ENCODE measurements at regions not wholly inside any gene's neighbourhood (a gene's known extent, or its start where the extent isn't known, plus 50 kb on each side); places are given as distances from the start of the nearest gene placed in this dataset.

DNA sequence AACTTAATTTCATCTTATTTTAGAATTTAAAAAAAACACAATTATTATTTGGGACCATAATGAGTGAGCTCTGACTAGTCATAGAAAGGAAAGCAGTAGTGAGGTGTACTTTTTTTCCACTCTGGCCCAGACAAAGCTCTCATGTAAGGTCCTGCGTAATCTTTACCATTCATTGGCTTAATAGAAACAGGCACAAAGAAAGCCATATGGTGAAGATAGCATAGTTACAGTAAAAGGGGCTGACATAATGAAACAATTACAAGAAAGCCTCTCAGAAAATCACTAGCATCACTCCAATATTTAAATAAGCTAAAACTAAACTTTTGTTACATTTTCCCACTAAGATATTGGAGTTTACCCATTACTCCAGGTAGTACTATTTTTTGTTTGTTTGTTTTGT is 384.6 kb upstream of the ALCAM start:
- Mint-ChIP-seq H3K4me1 (ENCODE audit: low read depth) (no peaks in the 10 kb centered on the region), H3K9me3 (no peaks in the 10 kb centered on the region)

DNA sequence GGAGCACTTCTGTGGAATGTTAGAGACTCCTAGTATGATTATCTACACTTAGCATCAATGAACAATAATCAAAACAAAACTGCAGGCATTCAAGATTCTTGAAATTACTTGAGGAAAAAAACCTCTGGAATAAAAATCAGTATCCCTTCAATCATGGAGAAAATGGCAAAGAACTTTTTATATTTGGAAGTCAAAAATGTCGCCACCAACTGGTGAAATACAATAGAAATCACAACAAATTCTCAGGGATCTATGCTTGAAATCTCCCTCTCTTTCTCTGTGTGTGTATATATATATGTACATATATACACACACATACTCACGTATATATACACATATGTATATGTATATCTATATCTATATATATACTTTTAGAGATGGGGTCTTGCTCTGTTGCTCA is 378.9 kb upstream of the ALCAM start:
- H3K27me3 Mint-ChIP-seq (ENCODE audit: insufficient read depth): no peaks in the 10 kb centered on the region
- no peaks in the 10 kb centered on the region for H3K4me1 Mint-ChIP-seq (ENCODE audit: low read depth)
- H3K4me3 Mint-ChIP-seq: no peak overlapping the region
- intact Hi-C loops (cut with micrococcal nuclease): no loop called here
- H3K36me3 Mint-ChIP-seq (ENCODE audit: low read depth): no peaks in the 10 kb centered on the region
- no peak overlapping the region for H3K27ac Mint-ChIP-seq
- DNase-seq (ENCODE audit: low spot score): no peak
- no peaks in the 10 kb centered on the region for H3K9me3 Mint-ChIP-seq

More for the DNA sequence above, 384.6 kb upstream of the ALCAM start:
- Mint-ChIP-seq H3K27ac (no peak overlapping the region), H3K27me3 (ENCODE audit: insufficient read depth) (no peaks in the 10 kb centered on the region), H3K36me3 (ENCODE audit: low read depth) (no peaks in the 10 kb centered on the region), H3K4me3 (no peak overlapping the region)
- no peak for DNase-seq (ENCODE audit: low spot score)
- intact Hi-C loops (cut with micrococcal nuclease): no loop called here

DNA sequence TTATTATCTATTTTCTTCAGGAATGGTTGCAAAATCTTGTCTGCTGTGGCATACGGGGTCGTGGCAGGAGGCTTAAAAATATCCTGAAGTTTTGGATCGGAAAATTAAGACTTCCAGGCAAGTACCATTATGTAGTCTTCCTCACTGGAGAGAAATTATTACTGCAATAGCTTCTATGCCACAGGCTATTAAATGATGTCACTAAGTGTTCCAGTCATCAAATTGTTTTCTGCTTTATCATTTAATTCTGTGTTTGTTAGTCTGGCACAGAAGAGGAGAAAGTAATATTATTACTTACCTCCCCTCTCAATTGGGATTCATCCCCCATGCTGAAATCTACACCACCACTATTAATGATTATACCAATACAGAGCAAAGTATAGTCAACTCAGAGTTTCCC is 378.2 kb upstream of the ALCAM start:
- Mint-ChIP-seq H3K4me3 (no peak overlapping the region), H3K9me3 (no peaks in the 10 kb centered on the region), H3K27me3 (ENCODE audit: insufficient read depth) (no peaks in the 10 kb centered on the region), H3K4me1 (ENCODE audit: low read depth) (no peaks in the 10 kb centered on the region), H3K27ac (no peak overlapping the region), H3K36me3 (ENCODE audit: low read depth) (no peaks in the 10 kb centered on the region)
- intact Hi-C loops (cut with micrococcal nuclease): no loop called here
- DNase-seq (ENCODE audit: low spot score): no peak

DNA sequence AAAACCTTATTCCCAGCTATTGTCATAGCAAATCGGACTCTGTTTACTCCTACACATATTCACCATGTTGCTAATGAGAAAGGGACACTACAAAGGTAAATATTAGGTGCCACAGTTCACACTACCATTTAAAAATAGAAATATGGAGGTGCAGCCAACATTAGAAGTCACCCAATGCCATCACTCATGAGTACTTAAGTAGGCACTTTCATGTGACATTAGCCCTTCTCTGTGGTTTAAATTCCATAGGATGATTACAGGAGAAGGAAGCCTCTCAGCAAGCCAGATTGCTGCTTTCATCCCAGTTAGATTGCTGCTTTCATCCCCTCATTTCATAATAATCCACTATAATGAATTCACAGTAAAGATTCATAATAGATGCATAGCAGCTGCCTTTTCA is 376.8 kb upstream of the ALCAM start:
- no peak for DNase-seq (ENCODE audit: low spot score)
- intact Hi-C loops (cut with micrococcal nuclease): no loop called here
- Mint-ChIP-seq H3K27me3 (ENCODE audit: insufficient read depth) (no peaks in the 10 kb centered on the region), H3K4me1 (ENCODE audit: low read depth) (no peaks in the 10 kb centered on the region), H3K4me3 (no peak overlapping the region), H3K9me3 (no peaks in the 10 kb centered on the region), H3K36me3 (ENCODE audit: low read depth) (no peaks in the 10 kb centered on the region), H3K27ac (no peak overlapping the region)

DNA sequence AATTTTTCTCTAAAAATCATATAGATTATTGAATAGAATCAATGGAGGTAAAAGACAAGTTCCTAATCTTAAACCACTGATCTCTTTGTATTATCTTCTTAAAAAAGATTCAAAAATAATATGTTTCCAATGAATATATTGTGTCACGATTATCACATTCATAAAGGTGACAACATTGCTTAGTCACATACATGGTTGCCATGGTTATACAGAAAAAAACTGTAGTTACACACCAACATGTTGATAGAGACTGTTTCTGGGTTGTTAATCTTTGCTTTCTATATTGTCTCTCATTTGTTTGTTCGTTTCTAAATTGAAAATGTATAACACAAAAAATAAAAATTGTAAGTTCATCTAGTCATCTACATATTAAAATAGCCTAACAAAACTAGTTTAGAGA is 376.0 kb upstream of the ALCAM start:
- no peak for DNase-seq (ENCODE audit: low spot score)
- H3K27me3 Mint-ChIP-seq (ENCODE audit: insufficient read depth): no peaks in the 10 kb centered on the region
- no peak overlapping the region for H3K27ac Mint-ChIP-seq
- no peaks in the 10 kb centered on the region for H3K36me3 Mint-ChIP-seq (ENCODE audit: low read depth)
- no peaks in the 10 kb centered on the region for H3K9me3 Mint-ChIP-seq
- H3K4me1 Mint-ChIP-seq (ENCODE audit: low read depth): no peaks in the 10 kb centered on the region
- intact Hi-C loops (cut with micrococcal nuclease): no loop called here
- no peak overlapping the region for H3K4me3 Mint-ChIP-seq

DNA sequence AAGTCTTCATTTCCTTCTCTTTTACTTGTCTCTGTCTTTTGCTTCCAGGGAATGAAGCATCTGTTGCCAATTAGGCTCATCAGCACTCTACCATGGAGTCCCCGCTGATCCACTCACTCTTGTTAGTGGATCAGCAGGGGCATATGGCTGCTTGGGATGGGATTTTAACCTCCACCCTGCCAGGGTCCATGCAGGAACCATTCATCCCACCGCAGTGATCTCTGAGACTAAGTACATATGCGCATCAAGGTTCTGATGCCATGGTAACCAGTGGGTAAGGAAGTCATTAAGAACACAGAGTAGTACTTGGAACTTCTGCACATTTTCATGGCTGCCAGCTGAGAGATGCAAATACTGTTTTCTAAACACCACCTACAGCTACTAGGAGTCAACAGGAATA is 374.0 kb upstream of the ALCAM start:
- intact Hi-C loops (cut with micrococcal nuclease): no loop called here
- no peaks in the 10 kb centered on the region for H3K36me3 Mint-ChIP-seq (ENCODE audit: low read depth)
- H3K4me3 Mint-ChIP-seq: no peak overlapping the region
- no peak for DNase-seq (ENCODE audit: low spot score)
- H3K9me3 Mint-ChIP-seq: no peaks in the 10 kb centered on the region
- H3K27me3 Mint-ChIP-seq (ENCODE audit: insufficient read depth): no peaks in the 10 kb centered on the region
- H3K4me1 Mint-ChIP-seq (ENCODE audit: low read depth): no peaks in the 10 kb centered on the region
- no peak overlapping the region for H3K27ac Mint-ChIP-seq

DNA sequence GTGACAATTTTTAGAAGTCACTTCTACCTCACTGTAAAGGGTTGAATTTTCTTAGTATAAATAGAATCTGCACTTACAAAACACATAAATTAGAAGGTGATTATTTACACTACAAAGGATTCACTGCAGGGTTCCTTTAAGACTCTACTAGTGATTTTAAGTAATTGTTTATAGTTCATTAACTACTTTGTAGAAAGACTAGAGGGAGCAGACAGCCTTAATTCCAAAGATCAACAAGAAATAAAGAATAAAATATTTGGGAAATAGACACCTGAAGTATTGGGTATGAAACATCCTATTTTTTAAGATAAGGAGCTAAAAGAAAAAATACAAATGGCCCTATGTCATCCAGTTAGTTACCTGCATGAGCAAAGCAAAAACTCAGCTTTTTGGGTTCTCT is 360.5 kb upstream of the ALCAM start:
- Mint-ChIP-seq H3K36me3 (ENCODE audit: low read depth) (no peaks in the 10 kb centered on the region), H3K9me3 (peaks cover 3% of the 10 kb centered on the region), H3K27me3 (ENCODE audit: insufficient read depth) (no peaks in the 10 kb centered on the region), H3K4me3 (no peak overlapping the region), H3K27ac (no peak overlapping the region), H3K4me1 (ENCODE audit: low read depth) (no peaks in the 10 kb centered on the region)
- intact Hi-C loops (cut with micrococcal nuclease): no loop called here
- no peak for DNase-seq (ENCODE audit: low spot score)

DNA sequence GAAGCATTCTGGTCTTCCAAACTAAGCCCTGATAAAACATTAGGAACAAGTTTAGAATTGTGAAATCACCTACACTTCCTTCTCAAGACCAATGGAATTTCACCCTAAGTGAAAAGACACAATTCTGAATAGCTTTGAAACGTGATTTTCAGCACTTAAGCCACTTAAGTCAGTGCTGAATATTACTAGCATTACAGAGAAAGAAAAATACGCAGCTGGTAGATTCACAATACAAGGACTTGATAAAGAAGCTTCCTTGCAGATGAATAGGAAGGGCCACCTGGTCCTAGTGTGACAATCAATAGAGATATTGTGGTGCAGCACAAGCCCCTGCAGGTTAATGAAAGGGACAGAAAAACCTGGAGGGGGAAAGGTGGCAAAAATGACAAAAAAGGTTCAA is 353.1 kb upstream of the ALCAM start:
- Mint-ChIP-seq H3K27ac (no peak overlapping the region), H3K4me3 (no peak overlapping the region), H3K9me3 (peaks cover 3% of the 10 kb centered on the region), H3K36me3 (ENCODE audit: low read depth) (no peaks in the 10 kb centered on the region), H3K4me1 (ENCODE audit: low read depth) (no peaks in the 10 kb centered on the region), H3K27me3 (ENCODE audit: insufficient read depth) (no peaks in the 10 kb centered on the region)
- DNase-seq (ENCODE audit: low spot score): no peak
- intact Hi-C loops (cut with micrococcal nuclease): no loop called here

DNA sequence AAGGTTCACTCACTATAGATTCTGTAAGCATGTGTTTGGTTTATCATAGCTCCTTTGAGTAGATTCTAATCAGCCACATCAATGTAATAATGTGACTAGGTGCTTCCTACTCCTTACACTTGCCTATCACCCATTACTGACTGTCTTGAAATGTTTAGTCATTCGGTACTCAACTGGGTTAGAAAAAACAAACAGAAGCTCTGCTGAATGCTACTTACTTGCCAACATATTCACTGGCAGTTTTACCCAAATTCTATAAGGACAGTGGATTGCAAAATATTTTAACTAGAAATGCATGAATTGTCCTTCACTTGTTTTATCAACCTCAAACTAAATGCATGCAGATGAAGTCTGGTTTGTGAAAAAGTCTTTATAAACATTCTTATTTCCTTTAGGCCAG is 352.1 kb upstream of the ALCAM start:
- Mint-ChIP-seq H3K36me3 (ENCODE audit: low read depth) (no peaks in the 10 kb centered on the region), H3K27me3 (ENCODE audit: insufficient read depth) (no peaks in the 10 kb centered on the region), H3K4me3 (no peak overlapping the region), H3K4me1 (ENCODE audit: low read depth) (no peaks in the 10 kb centered on the region), H3K9me3 (no peaks in the 10 kb centered on the region), H3K27ac (no peak overlapping the region)
- no peak for DNase-seq (ENCODE audit: low spot score)
- intact Hi-C loops (cut with micrococcal nuclease): no loop called here

DNA sequence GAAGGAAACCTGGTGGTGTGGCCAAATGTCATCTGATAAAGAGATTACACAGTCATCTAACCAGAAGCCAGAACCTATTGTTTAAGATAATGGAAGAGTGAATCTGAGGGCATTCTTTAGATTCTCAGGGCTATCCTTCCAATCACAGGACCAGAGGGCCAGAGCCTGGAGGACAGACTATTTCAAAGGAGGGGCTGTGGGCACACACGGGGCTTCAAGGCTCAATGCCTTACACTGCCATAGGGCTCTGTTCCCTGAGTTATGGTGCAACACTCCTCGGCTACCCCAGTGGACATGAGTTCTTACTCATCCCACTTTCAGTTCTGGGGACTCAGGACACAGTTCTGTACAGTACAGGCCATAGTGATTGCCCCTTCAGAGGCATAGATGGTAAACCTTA is 343.9 kb upstream of the ALCAM start:
- H3K27me3 Mint-ChIP-seq (ENCODE audit: insufficient read depth): no peaks in the 10 kb centered on the region
- no peak overlapping the region for H3K27ac Mint-ChIP-seq
- H3K4me1 Mint-ChIP-seq (ENCODE audit: low read depth): no peaks in the 10 kb centered on the region
- no peak overlapping the region for H3K4me3 Mint-ChIP-seq
- no peaks in the 10 kb centered on the region for H3K9me3 Mint-ChIP-seq
- no peak for DNase-seq (ENCODE audit: low spot score)
- intact Hi-C loops (cut with micrococcal nuclease): no loop called here
- no peaks in the 10 kb centered on the region for H3K36me3 Mint-ChIP-seq (ENCODE audit: low read depth)

DNA sequence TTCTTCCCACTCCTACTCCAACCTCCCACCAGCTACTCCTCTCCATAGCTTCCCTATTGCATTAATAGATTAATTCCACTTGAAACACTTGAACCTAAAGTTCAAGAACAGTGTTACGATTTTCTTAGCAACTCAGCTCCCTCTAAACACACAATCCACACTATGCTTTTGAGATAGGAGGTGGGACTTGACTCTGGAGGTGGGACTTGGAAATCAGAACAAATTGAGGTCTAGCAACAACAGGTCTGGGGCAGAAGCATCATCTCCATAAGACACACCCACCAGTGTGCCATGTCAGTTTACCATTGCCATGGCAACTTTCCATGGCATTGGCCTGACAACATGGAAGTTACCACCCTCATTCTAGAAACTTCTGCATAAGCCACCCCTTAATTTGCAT is 336.5 kb upstream of the ALCAM start:
- Mint-ChIP-seq H3K27ac (no peak overlapping the region), H3K36me3 (ENCODE audit: low read depth) (no peaks in the 10 kb centered on the region), H3K4me3 (no peak overlapping the region), H3K27me3 (ENCODE audit: insufficient read depth) (no peaks in the 10 kb centered on the region), H3K9me3 (no peaks in the 10 kb centered on the region), H3K4me1 (ENCODE audit: low read depth) (no peaks in the 10 kb centered on the region)
- DNase-seq (ENCODE audit: low spot score): no peak
- intact Hi-C loops (cut with micrococcal nuclease): no loop called here

DNA sequence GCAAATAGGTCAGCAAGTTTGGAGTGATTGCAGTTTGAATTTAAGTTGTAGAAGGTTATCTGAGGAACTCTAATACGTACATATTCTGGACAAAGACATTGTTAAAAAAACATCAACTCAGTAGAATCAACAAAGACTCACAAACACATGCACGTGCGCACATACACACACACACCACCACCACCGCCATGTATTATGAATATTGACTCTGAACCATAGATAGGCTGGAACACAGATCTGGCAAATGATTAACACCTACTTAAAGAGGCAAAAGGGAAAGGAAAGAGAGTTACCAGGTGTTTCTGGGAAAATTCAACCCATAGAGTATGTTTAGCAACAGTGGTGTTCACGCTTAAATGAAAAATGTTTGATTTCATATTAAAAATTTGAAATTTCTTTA is 334.2 kb upstream of the ALCAM start:
- H3K4me3 Mint-ChIP-seq: no peak overlapping the region
- no peaks in the 10 kb centered on the region for H3K9me3 Mint-ChIP-seq
- no peaks in the 10 kb centered on the region for H3K27me3 Mint-ChIP-seq (ENCODE audit: insufficient read depth)
- H3K4me1 Mint-ChIP-seq (ENCODE audit: low read depth): no peaks in the 10 kb centered on the region
- H3K36me3 Mint-ChIP-seq (ENCODE audit: low read depth): no peaks in the 10 kb centered on the region
- intact Hi-C loops (cut with micrococcal nuclease): no loop called here
- DNase-seq (ENCODE audit: low spot score): no peak
- no peak overlapping the region for H3K27ac Mint-ChIP-seq

DNA sequence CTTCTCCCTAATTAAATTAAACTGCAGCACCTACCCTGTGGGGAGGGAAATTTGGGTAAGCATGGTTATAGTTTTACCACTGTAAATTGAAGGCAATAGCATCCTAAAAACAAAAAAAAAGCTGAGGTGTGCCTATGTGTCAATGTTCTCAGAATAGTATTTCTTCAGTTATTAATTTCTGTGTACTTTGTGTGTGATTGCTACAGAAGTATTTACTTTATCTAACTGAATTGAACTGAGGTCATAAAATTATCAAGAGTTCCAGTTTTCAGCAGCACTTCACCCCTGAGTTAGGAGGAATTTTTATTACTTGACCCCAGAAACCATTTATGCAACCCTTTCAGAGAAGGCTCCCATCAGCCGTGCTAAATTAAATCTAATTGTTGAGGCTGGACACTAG is 333.6 kb upstream of the ALCAM start:
- Mint-ChIP-seq H3K4me1 (ENCODE audit: low read depth) (no peaks in the 10 kb centered on the region), H3K9me3 (no peaks in the 10 kb centered on the region), H3K4me3 (no peak overlapping the region), H3K36me3 (ENCODE audit: low read depth) (no peaks in the 10 kb centered on the region), H3K27ac (no peak overlapping the region), H3K27me3 (ENCODE audit: insufficient read depth) (no peaks in the 10 kb centered on the region)
- no peak for DNase-seq (ENCODE audit: low spot score)
- intact Hi-C loops (cut with micrococcal nuclease): no loop called here

DNA sequence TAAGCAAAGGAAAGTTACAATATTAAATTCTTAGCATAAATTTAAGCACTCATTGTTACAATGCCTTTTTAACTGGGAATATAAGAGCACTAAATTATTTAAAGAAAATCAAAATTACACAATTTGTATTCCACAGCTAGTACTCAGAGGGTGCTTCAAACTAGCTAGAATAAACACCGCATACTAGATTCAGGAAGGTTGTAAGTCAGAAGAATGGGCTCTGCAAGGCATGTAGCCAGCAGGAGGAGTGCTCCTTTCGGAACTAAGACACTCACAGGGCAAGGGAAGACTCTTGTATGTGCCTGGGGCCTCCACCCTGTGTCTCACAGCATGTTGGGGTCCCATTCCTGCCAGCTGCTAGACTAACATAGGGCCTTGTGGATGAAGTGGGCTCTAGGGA is 327.7 kb upstream of the ALCAM start:
- no peaks in the 10 kb centered on the region for H3K4me1 Mint-ChIP-seq (ENCODE audit: low read depth)
- no peak overlapping the region for H3K27ac Mint-ChIP-seq
- no peak for DNase-seq (ENCODE audit: low spot score)
- H3K4me3 Mint-ChIP-seq: no peak overlapping the region
- H3K27me3 Mint-ChIP-seq (ENCODE audit: insufficient read depth): no peaks in the 10 kb centered on the region
- no peaks in the 10 kb centered on the region for H3K36me3 Mint-ChIP-seq (ENCODE audit: low read depth)
- intact Hi-C loops (cut with micrococcal nuclease): no loop called here
- H3K9me3 Mint-ChIP-seq: no peaks in the 10 kb centered on the region
